ENCODE measurements at regions not wholly inside any gene's neighbourhood (a gene's known extent, or its start where the extent isn't known, plus 50 kb on each side); places are given as distances from the start of the nearest gene placed in this dataset.

DNA sequence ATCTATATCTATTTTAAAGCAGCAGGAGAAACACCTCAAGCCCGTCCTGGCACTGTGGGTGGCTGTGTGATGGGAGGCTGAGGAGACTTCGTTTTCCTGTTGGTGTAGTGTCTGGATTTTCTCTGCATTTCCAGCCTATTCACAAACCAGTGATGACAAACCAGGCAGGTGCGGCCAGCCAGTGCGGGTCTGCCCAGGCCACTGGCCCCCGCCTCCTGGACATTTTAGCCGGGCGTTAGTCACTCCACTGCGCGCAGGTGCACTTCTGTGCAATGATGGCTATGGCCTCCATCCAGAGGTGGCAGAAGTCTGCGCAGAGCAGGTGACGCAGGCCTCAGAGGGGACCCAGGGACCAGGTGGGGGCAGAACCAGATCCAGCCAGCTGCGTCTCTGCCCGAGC, 64.9 kb upstream of the PITRM1 start:
- DNase-seq (ENCODE audit: low spot score) = no peak

DNA sequence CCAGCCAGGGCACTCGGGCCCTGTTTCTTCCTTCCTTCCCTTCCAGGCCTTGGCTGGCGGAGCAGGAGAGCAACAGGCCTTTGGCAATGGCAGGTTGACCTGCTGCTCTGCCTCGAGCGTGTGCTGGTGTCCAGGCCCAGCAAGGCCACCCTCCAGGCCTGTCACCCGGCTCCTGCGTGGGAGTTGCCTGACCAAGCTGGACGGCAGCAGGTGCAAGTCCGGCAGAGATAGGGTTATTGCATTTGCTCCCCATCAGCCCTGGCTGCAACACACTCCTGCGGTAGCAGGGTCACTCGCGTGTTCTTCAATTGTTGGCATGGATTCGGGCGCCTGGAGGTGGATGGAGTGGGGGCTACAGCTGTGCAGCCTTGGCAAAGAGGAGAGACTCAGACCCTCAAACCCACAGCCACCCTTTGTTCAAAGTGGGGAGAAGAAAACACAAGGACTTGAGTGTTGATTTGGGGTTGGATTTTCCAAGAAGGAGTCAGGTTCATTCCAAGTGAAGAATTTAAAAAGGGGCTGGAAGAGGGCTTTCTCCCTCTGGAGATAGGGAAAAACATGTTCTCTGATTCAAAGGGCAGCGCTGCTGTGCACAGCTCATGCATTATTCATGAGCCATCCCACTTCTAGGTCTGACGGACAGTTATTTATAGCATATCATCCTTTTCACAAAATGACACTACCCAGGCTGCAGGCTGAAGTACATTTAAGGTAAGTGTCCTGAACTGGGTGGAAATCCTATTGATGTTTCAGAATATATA, 64.2 kb upstream of the PITRM1 start:
- no peak for DNase-seq (ENCODE audit: low spot score)

DNA sequence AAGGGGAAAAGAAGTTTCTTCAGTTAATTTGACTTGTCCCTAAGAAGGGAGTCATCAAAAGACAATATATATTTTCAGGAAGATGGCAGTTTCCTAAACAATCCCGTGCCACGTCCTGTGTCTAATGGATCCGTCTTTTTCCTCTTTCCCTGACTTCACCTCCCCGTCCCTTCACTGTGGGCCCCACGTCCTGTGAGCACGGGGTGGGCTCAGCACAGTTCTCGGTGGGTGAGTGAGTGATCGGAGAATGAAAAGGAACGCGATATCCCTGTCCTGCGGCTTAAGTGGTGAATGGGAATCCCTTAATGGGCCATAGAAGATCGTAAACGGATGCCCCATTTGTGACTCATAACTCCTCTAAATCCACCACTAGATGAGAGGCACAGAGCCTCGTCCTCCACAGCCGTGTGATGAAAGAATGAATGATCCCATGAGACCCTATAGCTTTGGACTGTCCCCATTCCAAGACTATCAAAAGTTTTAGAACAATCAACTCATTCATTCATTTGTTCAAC, 63.5 kb upstream of the PITRM1 start:
- no peak for DNase-seq (ENCODE audit: low spot score)

DNA sequence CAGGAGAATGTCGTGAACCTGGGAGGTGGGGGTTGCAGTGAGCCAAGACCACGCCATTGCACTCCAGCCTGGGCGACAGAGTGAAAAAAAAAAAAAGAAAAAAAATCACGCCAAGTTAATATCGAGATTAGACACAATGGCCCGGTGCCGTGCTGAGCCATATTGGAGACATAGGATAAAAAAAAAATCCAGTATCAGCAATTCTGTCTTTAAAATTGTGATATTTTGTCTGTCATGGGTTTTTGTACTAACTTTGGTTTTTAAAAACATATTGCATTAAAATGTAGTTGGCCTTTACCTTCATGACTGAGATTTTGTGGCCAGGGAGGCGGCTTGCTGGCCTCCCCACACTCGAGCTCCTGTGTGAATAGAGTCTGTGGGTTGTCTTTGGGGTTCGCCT, 62.8 kb upstream of the PITRM1 start:
- no peak for DNase-seq (ENCODE audit: low spot score)

DNA sequence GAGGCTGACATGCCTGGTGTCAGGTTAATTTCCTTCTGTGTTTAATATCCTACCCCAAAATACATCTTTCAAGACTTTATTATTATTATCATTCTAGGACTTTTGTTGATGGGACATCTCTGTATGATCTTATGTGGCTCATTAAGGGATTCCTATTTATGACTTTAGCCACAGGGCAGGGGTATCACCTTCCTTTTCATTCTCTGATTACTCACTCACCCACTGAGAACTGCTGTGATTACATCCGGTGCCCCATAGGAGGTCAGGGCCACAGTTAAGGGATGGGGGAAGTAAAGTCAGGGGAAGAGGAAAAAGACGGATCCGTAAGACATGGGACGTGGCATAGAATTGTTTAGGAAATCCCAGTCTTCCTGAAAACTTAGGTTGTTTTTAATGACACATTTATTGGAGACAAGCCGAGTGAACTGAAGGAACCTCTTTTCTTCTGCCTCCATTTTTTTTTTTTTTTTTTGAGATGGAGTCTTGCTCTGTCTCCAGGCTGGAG, 61.0 kb upstream of the PITRM1 start:
- DNase-seq (ENCODE audit: low spot score) = no peak

DNA sequence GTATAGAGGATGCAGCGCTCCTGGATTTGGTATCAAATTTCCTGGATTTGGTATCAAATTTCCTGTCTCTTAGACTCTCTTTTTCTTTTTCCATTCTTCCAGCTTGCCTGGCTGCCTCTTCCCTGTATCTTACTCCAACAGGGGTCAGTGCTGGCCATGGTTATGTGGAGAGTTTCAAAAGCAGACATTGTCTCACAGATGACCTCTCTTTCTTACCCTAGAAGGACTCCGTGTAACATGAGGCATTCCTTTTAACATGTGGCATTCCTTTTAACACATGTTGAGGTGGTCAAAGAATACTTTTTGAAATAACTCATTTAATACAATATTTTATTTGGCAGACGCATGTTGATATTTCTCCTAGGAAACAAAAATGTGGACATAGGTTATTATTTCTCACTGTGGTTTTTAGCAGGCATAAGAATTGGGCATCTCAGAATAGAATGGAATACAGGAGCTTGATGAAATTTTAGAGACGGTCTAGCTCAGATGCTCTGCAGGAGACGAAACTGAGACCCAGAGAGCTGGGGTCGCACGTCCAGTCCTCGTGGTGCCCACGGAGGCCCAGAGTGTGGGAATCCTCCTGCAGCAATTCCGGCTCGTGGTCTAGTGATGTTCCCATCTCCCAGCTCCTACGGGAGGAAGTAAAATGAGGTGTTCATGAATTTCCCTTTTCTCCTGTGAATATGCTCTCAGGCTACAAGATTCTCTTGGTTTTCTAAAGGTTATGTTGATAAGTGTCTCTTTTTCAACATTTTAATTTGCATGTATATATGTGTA, 59.6 kb upstream of the PITRM1 start:
- DNase-seq (ENCODE audit: low spot score) = no peak

DNA sequence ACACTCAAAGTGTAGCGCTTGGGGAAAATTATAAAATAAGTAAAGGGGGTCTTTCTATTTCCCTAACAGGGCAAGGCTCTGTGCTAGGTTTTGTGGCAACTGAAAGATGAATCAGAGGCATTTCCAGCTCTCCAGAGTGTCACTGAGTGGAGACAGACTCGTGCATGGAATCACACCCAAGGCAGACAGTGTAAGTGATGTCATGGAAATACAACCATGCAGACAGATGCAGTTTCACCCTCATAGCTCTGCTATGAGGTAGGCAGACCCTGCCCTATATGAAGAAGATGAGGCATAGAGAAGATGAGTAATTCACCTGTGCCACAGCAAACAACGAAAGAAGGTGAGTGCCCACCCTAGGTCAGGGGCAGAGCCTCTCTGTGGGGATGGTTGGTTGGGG, 57.2 kb upstream of the PITRM1 start:
- no peak for DNase-seq (ENCODE audit: low spot score)

DNA sequence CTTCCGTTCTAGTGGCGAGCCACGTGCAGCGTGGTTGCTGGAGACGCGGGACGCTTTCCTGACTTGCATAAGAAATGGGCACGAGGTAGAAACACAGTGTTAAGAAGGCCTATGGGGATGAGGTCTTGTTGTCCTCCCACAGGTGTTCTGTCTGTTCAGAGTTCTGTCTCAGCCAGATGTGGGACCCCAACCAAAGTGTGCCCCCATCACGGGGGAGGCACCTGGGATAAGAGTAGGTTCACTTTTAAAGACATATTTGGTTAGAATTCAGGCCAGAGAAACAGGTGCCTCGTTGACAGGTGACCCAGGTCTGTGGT, 56.0 kb upstream of the PITRM1 start:
- no peak for DNase-seq (ENCODE audit: low spot score)

DNA sequence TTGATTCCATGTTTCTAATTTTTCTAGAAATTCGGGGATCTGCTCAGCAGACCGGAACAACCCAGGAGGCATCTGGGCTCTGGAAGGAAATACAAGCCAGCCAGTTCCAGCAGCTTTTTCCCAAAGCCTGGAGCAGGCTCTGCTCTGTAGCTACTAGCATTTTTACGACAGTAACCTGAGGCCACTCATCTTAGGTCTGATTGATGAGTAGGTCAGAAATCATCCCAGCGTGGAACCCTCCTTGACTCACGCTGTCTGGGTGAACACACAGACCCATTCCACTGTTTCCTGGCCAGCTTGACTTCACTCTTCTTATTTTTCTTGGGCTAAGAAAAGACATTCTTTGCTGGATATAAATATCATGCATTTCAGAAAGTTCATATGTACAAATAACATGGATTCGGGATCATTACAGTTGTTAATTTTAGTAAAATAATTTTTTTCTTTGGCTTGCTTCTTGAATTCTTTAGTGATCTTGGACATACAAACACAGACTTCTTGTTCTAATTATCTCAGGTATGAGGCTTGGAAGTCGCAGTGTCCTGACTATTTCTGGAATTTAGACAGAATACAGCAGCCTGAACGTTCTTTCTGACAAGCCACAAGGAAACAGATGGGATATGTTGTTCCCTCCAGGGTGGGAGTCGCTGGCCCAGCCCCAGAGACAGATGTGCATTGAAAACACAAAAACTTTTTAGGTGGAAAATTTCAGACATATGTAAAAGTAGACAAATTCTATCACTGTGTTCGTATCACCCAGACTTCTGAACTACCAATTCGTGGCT, 54.6 kb upstream of the PITRM1 start:
- DNase-seq (ENCODE audit: low spot score) = no peak

DNA sequence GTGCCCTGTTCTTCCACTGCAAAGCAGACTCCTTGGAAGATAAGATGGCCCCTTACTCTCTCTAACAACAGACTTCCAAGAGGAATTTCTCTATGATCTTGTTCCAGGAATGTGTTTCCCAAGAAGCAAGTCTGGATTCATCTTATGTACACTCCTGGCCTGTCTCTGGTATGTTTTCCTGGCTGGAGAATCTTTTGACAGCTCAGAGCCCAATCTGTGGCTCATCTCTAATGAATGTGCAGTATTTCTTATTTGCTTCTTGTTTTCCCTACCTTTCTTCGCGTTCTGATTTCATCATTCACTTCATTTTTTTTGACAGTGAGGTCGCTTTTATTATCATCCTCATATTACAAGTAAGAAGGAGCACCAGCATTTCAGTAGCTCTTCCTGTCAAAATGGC, 53.0 kb upstream of the PITRM1 start:
- DNase-seq (ENCODE audit: low spot score) = no peak

DNA sequence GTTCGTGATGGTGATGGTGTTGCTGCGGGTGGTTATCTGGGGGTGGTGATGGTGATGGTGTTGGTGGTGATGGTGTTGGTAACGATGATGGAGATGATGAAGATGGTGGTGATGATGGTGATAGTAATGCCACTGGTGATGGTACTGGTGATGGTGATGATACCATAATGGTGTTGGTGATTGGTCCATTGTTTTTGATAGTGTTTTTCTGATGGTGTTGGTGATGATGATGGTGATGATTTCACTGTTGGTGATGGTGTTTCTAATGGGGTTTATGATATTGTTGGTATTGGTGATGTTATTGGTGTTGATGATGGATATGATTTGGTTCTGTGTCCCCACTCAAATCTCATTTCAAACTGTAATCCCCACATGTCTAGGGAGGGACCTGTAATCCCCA, 51.7 kb upstream of the PITRM1 start:
- no peak for DNase-seq (ENCODE audit: low spot score)

DNA sequence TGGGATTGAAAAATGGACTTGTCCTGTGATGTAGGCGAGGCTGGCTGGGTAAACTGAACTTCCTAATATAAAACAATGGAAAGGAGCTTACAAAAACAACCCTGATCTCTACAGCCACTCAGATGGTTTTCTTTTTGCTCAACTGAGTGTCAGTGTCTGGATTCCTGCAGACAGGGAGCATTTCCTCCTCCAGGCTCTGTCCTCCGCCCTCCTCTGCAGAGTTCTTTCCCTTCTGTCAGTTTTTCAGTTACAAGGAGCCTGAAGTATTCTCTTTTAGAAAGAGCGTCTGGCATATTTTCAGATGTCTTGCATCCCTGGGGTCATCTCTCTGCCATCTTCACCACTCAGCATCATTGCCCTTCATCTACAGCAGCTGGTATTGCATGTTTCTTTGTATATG, 50.0 kb upstream of the PITRM1 start:
- DNase-seq (ENCODE audit: low spot score) = no peak

All from ecto neural progenitor cell (in vitro differentiated cells).